EH (cell line): ENCODE measurements at regions not wholly inside any gene's neighbourhood (a gene's known extent, or its start where the extent isn't known, plus 50 kb on each side); places are given as distances from the start of the nearest gene placed in this dataset.
"Not testable (repeated sequence)": the region's sequence is repeated elsewhere in the genome, so short reads cannot be mapped to it uniquely, and the experiment has no call there.

ENCODE experiments used
- DNase-seq: peaks from one replicate; pipeline ENCODE4 v3.0.0-alpha.2; 2015; ENCODE audit warnings: low read depth

GRCh38 chr14:105622329-105622955 lies 96.1 kb downstream of the TMEM121 start:
- no peak for DNase-seq

DNA sequence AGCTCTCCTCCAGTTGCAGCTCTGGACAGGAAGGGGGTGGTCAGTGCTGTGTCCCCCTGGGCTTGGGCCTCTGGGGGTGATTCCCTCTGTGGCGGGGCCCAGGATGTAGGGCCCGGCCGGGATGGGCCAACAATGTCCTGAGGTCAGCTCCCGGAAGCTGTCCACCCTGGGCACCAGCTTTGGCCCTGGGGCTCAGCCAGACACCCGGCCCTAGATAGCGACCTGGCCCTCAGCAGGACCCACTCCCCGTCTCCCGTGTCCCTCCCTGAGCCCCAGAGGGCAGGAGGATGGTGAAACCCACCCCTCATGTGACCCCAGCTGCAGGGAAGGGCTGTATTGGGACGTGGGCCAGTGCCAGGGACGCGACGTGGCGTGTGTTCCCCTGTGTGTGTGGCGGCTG lies 96.8 kb downstream of the TMEM121 start:
- not testable (repeated sequence) for DNase-seq

DNA sequence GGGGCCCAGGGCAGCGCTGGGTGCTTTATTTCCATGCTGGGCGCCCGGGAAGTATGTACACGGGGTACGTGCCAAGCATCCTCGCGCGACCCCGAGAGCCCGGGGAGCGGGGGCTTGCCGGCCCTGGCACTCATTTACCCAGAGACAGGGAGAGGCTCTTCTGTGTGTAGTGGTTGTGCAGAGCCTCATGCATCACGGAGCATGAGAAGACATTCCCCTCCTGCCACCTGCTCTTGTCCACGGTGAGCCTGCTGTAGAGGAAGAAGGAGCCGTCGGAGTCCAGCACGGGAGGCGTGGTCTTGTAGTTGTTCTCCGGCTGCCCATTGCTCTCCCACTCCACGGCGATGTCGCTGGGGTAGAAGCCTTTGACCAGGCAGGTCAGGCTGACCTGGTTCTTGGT lies 98.0 kb downstream of the TMEM121 start:
- not testable (repeated sequence) for DNase-seq

DNA sequence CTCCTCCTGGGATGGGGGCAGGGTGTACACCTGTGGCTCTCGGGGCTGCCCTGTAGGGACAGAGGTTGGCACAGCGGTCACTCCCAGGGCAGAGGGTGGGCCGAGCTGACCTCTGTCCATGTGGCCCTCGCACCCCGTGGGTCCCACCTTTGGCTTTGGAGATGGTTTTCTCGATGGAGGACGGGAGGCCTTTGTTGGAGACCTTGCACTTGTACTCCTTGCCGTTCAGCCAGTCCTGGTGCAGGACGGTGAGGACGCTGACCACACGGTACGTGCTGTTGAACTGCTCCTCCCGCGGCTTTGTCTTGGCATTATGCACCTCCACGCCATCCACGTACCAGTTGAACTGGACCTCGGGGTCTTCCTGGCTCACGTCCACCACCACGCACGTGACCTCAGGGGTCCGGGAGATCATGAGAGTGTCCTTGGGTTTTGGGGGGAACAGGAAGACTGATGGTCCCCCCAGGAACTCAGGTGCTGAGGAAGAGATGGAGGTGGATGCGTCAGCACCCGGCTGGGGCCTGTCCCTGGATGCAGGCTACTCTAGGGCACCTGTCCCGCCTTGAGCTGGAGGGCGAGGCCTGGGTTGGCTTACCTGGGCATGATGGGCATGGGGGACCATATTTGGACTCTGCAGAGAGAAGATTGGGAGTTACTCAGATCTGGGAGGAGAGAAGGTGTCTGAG lies 98.5 kb downstream of the TMEM121 start:
- DNase-seq, result not testable (repeated sequence)

- DNase-seq, result not testable (repeated sequence)
Measured at GRCh38 chr14:105625448-105625847, 99.1 kb downstream of the TMEM121 start.

DNA sequence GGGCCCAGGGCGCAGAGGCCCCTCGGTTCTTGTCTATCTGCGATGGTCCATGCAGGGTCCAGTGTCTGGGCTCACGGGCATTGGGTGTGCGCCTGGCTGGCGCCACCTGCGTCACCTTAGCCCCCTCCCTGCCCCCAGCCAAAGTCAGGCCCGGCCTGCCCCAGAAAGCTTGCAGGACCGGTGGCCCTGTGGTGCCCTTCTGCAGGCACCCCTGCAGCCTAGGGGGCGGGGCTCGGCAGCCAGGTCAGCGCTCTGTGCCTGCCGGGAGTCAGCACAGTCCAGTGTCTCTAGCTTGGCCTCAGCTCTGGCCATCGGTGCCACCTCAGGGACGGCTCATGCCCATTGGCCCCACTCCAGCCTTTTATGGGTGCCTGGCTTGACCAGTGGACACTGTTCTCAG lies 99.7 kb downstream of the TMEM121 start:
- not testable (repeated sequence) for DNase-seq

- DNase-seq, result not testable (repeated sequence)
Measured at GRCh38 chr14:105626651-105627050, 100.3 kb downstream of the TMEM121 start.

GRCh38 chr14:105627287-105627686 lies 100.9 kb downstream of the TMEM121 start:
- not testable (repeated sequence) for DNase-seq

GRCh38 chr14:105627701-105628100 lies 101.3 kb downstream of the TMEM121 start:
- DNase-seq, result no peak

DNA sequence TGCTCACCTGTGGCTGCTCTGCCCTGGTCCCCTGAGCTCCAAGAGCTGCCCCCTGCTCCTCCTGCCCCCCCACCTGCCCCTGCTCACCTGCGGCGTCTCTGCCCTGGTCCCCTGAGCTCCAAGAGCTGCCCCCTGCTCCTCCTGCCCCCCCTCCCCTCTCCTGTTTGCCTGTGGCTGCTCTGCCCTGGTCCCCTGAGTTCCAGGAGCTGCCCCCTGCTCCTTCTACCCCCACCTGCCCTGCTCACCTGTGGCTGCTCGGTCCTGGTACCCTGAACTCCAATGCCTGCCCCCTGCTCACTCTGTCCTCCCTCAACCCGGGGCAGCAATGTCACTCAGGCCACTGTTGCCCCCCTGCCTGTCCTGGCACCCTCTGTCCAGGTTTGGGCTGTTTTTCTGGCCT lies 101.7 kb downstream of the TMEM121 start:
- not testable (repeated sequence) for DNase-seq

DNA sequence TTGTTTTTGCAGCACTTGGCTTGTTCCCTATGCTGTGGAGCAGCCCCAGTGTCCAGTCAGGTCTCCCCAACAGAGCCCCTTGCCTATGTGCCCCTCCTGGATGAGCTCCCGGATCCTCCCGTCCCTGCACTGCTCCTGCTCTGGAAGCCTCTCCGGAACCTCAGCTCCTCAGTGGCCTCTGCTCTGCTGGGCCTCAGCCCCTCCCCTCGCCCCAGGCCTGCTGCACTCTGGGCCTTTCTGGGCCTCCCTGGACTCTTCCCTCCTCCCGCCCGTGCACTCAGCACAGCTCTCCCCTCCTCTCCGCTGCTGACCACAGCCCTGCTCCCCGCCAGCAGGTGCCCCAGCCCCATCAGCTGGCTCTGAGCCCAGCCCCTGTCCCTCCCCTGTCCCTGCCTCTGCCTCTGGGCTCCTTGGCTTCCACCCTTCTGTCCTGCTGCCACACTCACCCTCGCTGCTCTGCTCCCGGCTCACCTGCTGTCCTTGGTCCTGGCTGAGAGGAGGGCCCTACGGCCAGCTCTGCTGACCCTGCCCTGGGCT lies 102.2 kb downstream of the TMEM121 start:
- not testable (repeated sequence) for DNase-seq

- DNase-seq, result not testable (repeated sequence)
Measured at GRCh38 chr14:105629091-105629885, 102.9 kb downstream of the TMEM121 start.

DNA sequence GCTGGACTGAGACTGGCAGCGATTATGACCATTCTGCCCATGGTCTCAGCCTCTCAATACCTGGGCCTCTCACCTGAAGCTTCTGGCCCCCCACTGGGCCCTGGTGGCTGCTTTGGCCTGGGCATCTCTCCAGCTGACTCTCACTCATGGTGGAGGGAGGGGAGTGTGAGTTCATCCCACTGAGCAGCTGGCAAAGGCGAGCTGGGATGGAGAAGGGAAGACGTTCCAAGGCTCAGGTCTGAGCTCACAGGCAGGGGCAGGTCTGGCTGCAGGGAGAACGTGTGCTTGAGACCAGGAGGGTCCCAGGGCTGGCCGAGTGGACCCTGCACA lies 103.5 kb downstream of the TMEM121 start:
- no peak for DNase-seq

DNA sequence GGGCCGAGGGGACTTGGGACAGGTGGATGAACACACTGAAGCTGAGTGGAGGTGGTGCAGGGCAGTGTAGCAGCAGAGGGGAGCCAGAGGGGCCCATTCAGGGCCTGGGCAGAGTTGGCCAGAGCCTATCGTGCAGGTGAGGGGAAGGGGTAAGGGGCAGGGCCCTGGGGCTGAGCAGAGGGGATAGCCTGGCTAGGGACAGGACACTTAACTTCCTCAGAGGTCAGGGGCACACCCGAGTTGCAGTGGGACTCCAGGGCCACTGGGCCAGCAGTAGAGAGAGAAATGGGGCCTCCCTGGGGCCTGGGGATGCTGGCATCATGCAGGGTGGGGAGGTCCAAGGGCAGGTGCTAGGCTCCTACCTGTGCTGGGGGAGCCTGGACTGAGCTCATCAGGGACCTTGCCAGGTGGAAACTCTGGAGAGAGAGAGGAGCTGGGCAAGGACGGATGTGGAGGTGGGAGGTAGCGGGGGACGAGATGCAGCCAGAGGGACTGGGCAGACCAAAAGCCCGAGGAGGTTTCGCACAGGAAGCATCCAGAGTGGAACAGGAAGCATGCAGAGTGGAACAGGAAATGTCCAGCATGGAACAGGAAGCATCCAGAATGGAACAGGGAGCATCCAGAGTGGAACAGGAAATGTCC lies 104.0 kb downstream of the TMEM121 start:
- not testable (repeated sequence) for DNase-seq

DNA sequence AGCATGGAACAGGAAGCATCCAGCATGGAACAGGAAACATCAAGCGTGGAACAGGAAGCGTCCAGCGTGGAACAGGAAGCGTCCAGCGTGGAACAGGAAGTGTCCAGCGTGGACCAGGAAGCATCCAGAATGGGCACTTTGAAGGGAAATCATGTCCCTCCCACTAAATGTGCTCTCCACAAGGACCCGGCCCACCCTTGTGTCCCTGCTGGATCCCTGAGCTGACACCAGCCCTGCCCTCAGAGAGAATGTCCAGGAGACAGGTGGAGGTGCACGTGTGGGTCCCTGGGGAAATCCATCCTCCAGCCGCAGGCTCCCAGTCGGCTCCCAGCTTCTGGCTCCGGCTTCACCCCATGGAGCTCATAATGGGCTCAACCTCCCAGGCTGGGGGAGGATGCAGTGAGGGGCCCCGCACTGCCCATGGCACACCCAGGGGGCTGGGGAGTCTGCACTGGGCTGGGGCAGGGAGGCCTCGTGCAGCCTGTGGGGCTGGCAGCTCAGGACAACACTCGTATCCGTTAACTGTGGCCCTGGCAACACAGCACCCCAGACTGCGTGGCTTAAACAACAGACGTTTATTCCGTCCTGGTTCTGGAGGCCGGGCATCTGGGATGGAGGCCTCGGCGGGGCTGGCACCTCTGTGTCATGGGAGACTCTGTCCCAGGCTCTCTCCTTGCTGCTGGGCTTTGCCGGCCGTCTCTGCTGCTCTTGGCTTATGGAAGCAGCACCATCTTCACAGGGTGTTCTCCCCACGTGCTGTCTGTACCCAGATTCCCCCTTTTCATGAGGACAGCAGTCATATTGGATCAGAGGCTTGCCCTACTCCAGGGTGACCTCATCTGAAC lies 104.8 kb downstream of the TMEM121 start:
- not testable (repeated sequence) for DNase-seq

GRCh38 chr14:105632010-105632409 lies 105.6 kb downstream of the TMEM121 start:
- DNase-seq, result no peak

DNA sequence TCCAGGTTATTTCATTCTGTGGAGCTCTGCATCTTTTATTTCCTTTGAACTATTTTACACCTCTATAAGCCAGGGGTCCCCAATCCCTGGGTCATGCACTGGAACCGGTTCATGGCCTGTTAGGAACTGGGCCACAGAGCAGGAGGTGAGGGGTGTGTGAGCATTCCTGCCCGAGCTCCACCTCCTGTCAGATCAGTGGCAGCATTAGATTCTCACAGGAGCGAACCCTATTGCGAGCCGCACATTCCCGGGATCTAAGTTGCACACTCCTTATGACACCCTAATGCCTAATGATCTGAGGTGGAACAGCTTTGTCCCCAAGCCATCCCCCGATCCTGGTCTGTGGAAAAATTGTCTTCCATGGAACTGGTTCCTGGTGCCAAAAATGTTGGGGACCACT lies 107.2 kb downstream of the TMEM121 start:
- DNase-seq, result not testable (repeated sequence)

GRCh38 chr14:105635560-105635959 lies 109.2 kb downstream of the TMEM121 start:
- no peak for DNase-seq

GRCh38 chr14:105636021-105636420 lies 109.6 kb downstream of the TMEM121 start:
- DNase-seq, result not testable (repeated sequence)

- no peak for DNase-seq
Measured at GRCh38 chr14:105636935-105637334, 110.6 kb downstream of the TMEM121 start.

DNA sequence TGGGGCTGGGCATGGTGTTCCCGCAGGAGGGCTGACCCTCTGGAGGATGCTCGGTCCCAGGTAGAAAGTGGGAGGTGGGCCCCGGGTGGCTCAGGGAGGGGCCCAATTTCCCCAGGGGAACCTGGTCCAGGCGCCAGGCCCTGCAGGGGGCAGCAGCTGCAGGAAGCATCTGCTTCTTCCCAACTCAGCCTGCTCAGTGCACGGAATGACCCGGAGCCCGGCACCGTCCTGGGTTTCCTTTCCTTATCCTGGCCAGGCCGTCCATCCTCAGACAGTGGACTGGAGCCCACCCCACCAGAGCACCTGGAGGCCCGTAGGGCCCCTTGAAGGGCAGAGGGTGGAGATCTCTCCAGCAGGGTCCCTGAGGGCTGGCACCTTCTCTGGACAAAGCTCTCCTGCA lies 111.0 kb downstream of the TMEM121 start:
- DNase-seq, result not testable (repeated sequence)
